ENCODE measurements at regions not wholly inside any gene's neighbourhood (a gene's known extent, or its start where the extent isn't known, plus 50 kb on each side); places are given as distances from the start of the nearest gene placed in this dataset.

DNA sequence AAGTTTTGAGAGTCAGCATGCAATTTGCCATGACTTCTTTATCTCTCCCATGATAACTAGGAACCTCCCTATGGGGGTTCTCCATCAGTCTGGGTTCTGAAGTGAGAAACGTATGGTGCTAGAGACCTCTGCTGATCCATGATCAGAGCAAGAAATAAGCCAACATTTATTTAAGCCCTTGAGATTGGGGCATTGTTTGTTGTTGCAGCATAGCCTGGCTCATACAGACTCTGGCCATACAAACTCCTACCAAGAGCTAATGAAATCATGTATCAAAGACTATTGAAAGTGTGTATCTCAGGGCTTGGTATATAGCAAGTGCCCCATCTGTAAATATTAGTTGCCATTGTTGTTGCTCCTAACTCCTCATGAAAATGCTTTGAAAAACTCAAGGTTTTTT lies 233.9 kb downstream of the MAF start:
- TF ChIP-seq, protein P1, sequence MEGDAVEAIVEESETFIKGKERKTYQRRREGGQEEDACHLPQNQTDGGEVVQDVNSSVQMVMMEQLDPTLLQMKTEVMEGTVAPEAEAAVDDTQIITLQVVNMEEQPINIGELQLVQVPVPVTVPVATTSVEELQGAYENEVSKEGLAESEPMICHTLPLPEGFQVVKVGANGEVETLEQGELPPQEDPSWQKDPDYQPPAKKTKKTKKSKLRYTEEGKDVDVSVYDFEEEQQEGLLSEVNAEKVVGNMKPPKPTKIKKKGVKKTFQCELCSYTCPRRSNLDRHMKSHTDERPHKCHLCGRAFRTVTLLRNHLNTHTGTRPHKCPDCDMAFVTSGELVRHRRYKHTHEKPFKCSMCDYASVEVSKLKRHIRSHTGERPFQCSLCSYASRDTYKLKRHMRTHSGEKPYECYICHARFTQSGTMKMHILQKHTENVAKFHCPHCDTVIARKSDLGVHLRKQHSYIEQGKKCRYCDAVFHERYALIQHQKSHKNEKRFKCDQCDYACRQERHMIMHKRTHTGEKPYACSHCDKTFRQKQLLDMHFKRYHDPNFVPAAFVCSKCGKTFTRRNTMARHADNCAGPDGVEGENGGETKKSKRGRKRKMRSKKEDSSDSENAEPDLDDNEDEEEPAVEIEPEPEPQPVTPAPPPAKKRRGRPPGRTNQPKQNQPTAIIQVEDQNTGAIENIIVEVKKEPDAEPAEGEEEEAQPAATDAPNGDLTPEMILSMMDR (IDR thresholded peaks at IDR 0.05; ENCODE audit: poor library complexity, severe bottlenecking) = no peak
- no peak for TF ChIP-seq EZH2 (IDR thresholded peaks at IDR 0.05; ENCODE audit: borderline replicate concordance, insufficient read depth, low read length, poor library complexity, severe bottlenecking)

Data from neural cell (in vitro differentiated cells).